ENCODE measurements at regions not wholly inside any gene's neighbourhood (a gene's known extent, or its start where the extent isn't known, plus 50 kb on each side); places are given as distances from the start of the nearest gene placed in this dataset.

GRCh38 chr18:43869451-43870008, 592.2 kb upstream of the SYT4 start:
- ChIA-PET CTCF (interaction anchor here (1.6 kb wide), 1 partner anchor 207 kb away, joined by 3 read pairs; no protein-coding TSS in a partner anchor), POLR2A (no interaction called here)
- Histone ChIP-seq H3K27ac (ENCODE audit: extremely low read depth, low read depth, low read length) (peak overlapping the region; percentile 16; the same call in 1 of the 2 replicates), H3K9me3 (ENCODE audit: control insufficient read depth, insufficient read depth, low read depth, low read length) (no peaks in the 10 kb centered on the region), H3K4me1 (ENCODE audit: control insufficient read depth, insufficient read depth, low read length) (peaks cover 7% of the 10 kb centered on the region; the same call in 1 of the 2 replicates), H3K36me3 (ENCODE audit: control insufficient read depth in 2 of 2, insufficient read depth in 1 of 2, low read length in 2 of 2) (no peaks in the 10 kb centered on the region), H3K4me3 (ENCODE audit: low read depth, low read length) (no peak overlapping the region)
- TF ChIP-seq ZSCAN5A (tag by site-specific recombination; IDR thresholded peaks at IDR 0.05) (no peak), ZNF501 (tag by site-specific recombination; IDR thresholded peaks at IDR 0.05) (no peak), ZNF561 (tag by site-specific recombination; IDR thresholded peaks at IDR 0.05; ENCODE audit: borderline replicate concordance) (no peak), ZNF157 (tag by site-specific recombination; IDR thresholded peaks at IDR 0.05) (no peak), ZNF624 (tag by site-specific recombination; IDR thresholded peaks at IDR 0.05) (no peak), MYNN (tag by site-specific recombination; IDR thresholded peaks at IDR 0.05; ENCODE audit: borderline replicate concordance) (peak; percentile 27; the same call in 1 of the 2 replicates), ZNF585B (tag by site-specific recombination; IDR thresholded peaks at IDR 0.05) (no peak), ATF2 (tag by site-specific recombination; IDR thresholded peaks at IDR 0.05; ENCODE audit: low read depth) (no peak), ZNF837 (tag by site-specific recombination; IDR thresholded peaks at IDR 0.05) (no peak), PRDM1 (tag by site-specific recombination; IDR thresholded peaks at IDR 0.05) (no peak), ZNF335 (tag by site-specific recombination; conservative IDR thresholded peaks at IDR 0.05) (no peak), ZNF248 (tag by site-specific recombination; IDR thresholded peaks at IDR 0.05) (no peak), ZNF366 (tag by site-specific recombination; conservative IDR thresholded peaks at IDR 0.05) (peak; percentile 75)

GRCh38 chr18:43870626-43871025, 593.3 kb upstream of the SYT4 start:
- no peaks in the 10 kb centered on the region for H3K36me3 ChIP-seq (ENCODE audit: control insufficient read depth in 2 of 2, insufficient read depth in 1 of 2, low read length in 2 of 2)
- POLR2A ChIA-PET, result no interaction called here
- no peaks in the 10 kb centered on the region for H3K9me3 ChIP-seq (ENCODE audit: control insufficient read depth, insufficient read depth, low read depth, low read length)
- no peak for TF ChIP-seq SP3 (tag by site-specific recombination; IDR thresholded peaks at IDR 0.05)
- no peak for TF ChIP-seq ZNF404 (tag by site-specific recombination; IDR thresholded peaks at IDR 0.05)
- H3K27ac ChIP-seq (ENCODE audit: extremely low read depth, low read depth, low read length), result no peak overlapping the region
- H3K4me1 ChIP-seq (ENCODE audit: control insufficient read depth, insufficient read depth, low read length), result peaks cover 7% of the 10 kb centered on the region; the same call in 1 of the 2 replicates
- CTCF ChIA-PET, result no interaction called here
- H3K4me3 ChIP-seq (ENCODE audit: low read depth, low read length), result no peak overlapping the region

DNA sequence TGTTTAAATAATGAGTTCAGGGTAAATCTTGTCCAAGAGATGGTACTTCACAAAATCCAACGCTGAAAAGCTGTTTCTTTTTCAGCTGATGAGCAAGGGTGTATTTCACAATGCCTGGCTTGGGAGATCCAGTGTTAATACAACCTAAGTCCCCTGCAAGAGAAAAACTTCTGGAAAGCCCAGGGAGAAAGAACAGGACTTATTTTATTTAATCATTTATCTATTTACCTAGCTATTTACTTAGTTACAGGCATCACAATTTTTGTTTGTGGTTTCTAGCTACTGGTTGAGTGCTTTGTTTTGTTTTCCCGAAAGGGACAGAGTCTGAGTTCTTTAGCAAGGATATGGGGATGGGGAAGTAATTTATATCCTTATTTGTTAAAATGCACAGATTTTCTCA, 598.2 kb upstream of the SYT4 start:
- no peaks in the 10 kb centered on the region for H3K4me1 ChIP-seq (ENCODE audit: control insufficient read depth, insufficient read depth, low read length)
- H3K9me3 ChIP-seq (ENCODE audit: control insufficient read depth, insufficient read depth, low read depth, low read length), result no peaks in the 10 kb centered on the region
- ChIA-PET POLR2A (no interaction called here), CTCF (interaction anchor here (0.9 kb wide), 1 partner anchor 12 kb away, joined by 3 read pairs; no protein-coding TSS in a partner anchor)
- no peak overlapping the region for H3K4me3 ChIP-seq (ENCODE audit: low read depth, low read length)
- H3K27ac ChIP-seq (ENCODE audit: extremely low read depth, low read depth, low read length), result no peak overlapping the region
- H3K36me3 ChIP-seq (ENCODE audit: control insufficient read depth in 2 of 2, insufficient read depth in 1 of 2, low read length in 2 of 2), result no peaks in the 10 kb centered on the region
- TF ChIP-seq ZNF677 (tag by site-specific recombination; IDR thresholded peaks at IDR 0.05) (no peak), ZSCAN18 (tag by site-specific recombination; IDR thresholded peaks at IDR 0.05) (no peak), TRIM28 (IDR thresholded peaks at IDR 0.05; ENCODE audit: borderline replicate concordance, low read length) (no peak), SP2 (tag by site-specific recombination; IDR thresholded peaks at IDR 0.05) (no peak), MYNN (tag by site-specific recombination; IDR thresholded peaks at IDR 0.05; ENCODE audit: borderline replicate concordance) (no peak), TCF7L2 (IDR thresholded peaks at IDR 0.05; ENCODE audit: borderline replicate concordance, low read depth, low read length) (no peak), ZNF626 (tag by site-specific recombination; IDR thresholded peaks at IDR 0.05) (no peak), SALL2 (tag by site-specific recombination; IDR thresholded peaks at IDR 0.05; ENCODE audit: borderline replicate concordance) (no peak), ZNF704 (tag by site-specific recombination; IDR thresholded peaks at IDR 0.05) (no peak), ZFP69B (tag by site-specific recombination; IDR thresholded peaks at IDR 0.05) (no peak), ZNF561 (tag by site-specific recombination; IDR thresholded peaks at IDR 0.05; ENCODE audit: borderline replicate concordance) (no peak)

All from HEK293 (cell line).